ENCODE measurements at regions not wholly inside any gene's neighbourhood (a gene's known extent, or its start where the extent isn't known, plus 50 kb on each side); places are given as distances from the start of the nearest gene placed in this dataset.
"Not testable (repeated sequence)": the region's sequence is repeated elsewhere in the genome, so short reads cannot be mapped to it uniquely, and the experiment has no call there.

DNA sequence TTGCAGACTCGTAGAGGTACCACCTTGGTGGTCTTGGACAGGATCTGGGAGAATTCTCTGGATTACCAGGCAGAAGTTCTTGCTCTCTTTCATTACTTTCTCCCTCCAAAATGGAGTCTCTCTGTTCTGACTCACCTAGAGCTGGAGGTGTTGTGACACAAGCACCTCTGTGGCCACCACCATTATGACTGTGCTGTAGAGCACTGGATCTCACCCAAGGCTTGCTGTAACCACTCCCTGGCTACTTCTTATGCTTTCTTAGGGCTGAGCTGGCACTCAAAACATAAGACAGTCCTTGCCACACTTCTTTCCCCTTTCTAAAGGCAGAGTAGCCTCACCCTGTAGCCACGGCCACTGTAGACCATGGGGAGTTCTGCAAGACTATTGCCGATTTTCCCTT is 296.6 kb upstream of the DIPK2B start:
- TF ChIP-seq CTCF (IDR thresholded peaks at IDR 0.05) (no peak), ZFX (IDR thresholded peaks at IDR 0.05; ENCODE audit: borderline replicate concordance) (no peak)
- no peak overlapping the region for H3K27ac ChIP-seq

DNA sequence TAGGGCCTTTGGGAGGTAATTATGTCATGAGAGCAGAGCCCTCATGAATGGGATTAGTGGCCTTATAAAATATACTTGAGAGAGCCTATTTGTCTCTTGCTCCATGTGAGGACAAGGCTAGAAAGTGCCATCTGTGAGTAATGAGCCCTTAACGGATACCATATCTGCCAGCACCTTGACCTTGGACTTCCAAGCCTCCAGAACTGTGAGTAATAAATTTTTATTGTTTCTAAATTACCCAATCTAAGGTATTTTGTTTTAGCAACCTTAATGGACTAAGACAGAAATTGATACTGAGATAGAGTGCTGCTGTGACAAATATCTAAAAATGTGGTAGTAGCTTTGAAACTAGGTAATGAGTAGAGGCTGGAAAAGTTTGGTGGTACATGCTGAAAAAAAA is 285.0 kb upstream of the DIPK2B start:
- H3K27ac ChIP-seq, result no peak overlapping the region
- no peak for TF ChIP-seq ZFX (IDR thresholded peaks at IDR 0.05; ENCODE audit: borderline replicate concordance)

DNA sequence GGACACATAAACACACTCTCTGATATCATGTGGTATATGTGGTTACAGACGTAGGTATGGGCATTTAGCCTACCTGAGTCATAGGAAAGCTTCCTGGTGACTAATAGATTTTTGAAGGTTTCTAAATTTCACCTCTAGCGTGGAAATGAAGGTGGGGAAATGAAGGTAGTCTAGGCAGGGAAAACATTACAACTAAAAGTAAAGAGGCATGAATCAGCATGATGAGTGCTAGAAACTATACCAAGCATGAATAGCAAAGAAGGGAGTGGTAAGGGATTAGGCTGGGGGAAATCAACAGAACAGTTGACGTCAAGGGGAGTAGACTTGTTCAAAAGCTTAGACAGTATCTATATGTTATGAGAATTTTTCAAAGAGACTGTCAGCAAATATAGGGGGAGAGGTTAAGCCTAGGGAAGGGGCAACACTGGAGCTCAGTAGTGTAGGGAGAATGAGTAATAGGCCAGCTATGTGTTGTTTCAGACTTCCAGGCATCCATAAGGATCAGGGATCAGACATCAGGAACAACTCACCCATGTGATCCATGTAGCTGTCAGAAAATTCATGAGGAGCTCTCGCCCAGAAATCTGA is 279.3 kb upstream of the DIPK2B start:
- H3K27ac ChIP-seq, result no peak overlapping the region
- no peak for TF ChIP-seq ZFX (IDR thresholded peaks at IDR 0.05; ENCODE audit: borderline replicate concordance)

GRCh38 chrX:45479196-45479834 is 278.6 kb upstream of the DIPK2B start:
- TF ChIP-seq ZFX (IDR thresholded peaks at IDR 0.05; ENCODE audit: borderline replicate concordance) (no peak), CTCF (IDR thresholded peaks at IDR 0.05) (no peak)
- H3K27ac ChIP-seq, result no peak overlapping the region

DNA sequence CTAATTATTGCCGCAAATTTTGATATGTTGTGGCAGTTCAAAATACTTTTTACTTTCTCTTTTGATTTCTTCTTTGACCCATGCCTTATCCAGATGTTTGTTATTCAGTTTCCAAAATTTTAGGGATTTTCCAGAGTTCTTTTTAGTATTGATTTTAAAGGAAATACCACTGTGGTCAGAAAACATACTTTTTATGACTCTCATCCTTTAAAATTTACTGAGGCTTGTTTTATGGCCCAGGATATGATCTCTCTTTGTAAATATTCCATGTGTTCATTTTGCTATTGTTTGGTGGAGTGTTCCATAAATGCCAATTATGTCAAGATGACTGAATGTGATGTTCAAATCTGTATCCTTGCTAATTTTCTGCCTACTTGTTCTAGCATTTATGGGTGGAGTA is 272.3 kb upstream of the DIPK2B start:
- TF ChIP-seq CTCF (IDR thresholded peaks at IDR 0.05) (no peak), ZFX (IDR thresholded peaks at IDR 0.05; ENCODE audit: borderline replicate concordance) (no peak)
- H3K27ac ChIP-seq, result no peak overlapping the region

- H3K27ac ChIP-seq, result not testable (repeated sequence)
These were observed 266.9 kb upstream of the DIPK2B start for GRCh38 chrX:45467537-45467936.

- H3K27ac ChIP-seq, result not testable (repeated sequence)
These were observed 255.1 kb upstream of the DIPK2B start for GRCh38 chrX:45455732-45456131.

- TF ChIP-seq ZFX (IDR thresholded peaks at IDR 0.05; ENCODE audit: borderline replicate concordance) (no peak), CTCF (IDR thresholded peaks at IDR 0.05) (no peak)
- no peak overlapping the region for H3K27ac ChIP-seq
These were observed 253.6 kb upstream of the DIPK2B start for GRCh38 chrX:45454290-45454689.

- no peak for TF ChIP-seq ZFX (IDR thresholded peaks at IDR 0.05; ENCODE audit: borderline replicate concordance)
- no peak for TF ChIP-seq CTCF (IDR thresholded peaks at IDR 0.05)
- no peak overlapping the region for H3K27ac ChIP-seq
These were observed 249.3 kb upstream of the DIPK2B start for GRCh38 chrX:45449982-45450381.
